B cell (primary cell): ENCODE measurements at regions not wholly inside any gene's neighbourhood (a gene's known extent, or its start where the extent isn't known, plus 50 kb on each side); places are given as distances from the start of the nearest gene placed in this dataset.
A peak's percentile ranks its signal among the peaks of the same experiment; 100 is the strongest.

ENCODE experiments used
- ATAC-seq: fragments of 200-7000 bp; cut with Tn5 transposase; one replicate; pipeline ENCODE4 v1.10.0; 2021; ENCODE audit warnings: low read depth, mild to moderate bottlenecking, moderate number of reproducible peaks, moderate library complexity
- CTCF ChIA-PET: fragments of 350-600 bp; sonication (Branson Sonifier 250); formaldehyde crosslinking; loops from one replicate; lab custom pipeline; 2021; ENCODE audit warnings: antibody characterized with exemption, inconsistent platforms; lab: Charles Lee
- POLR2A ChIA-PET: fragments of 350-600 bp; sonication (Branson Sonifier 250); formaldehyde crosslinking; loops from one replicate; lab custom pipeline; 2021; ENCODE audit warnings: antibody characterized with exemption; lab: Charles Lee
- DNase-seq: peaks from one replicate; pipeline ENCODE4 v3.0.0; 2013
- H2AFZ ChIP-seq: 2 replicates; pipeline ENCODE4 v1.6.1; 2012; ENCODE audit warnings: mild to moderate bottlenecking, low read depth, low read length; ENCODE audit not compliant: insufficient read depth, poor library complexity, severe bottlenecking
- H3K27ac ChIP-seq, 2 donors: 1 replicate in 1 of 2; 2 replicates in 1 of 2; pipeline ENCODE4 v1.5.1; 2012 to 2013; ENCODE audit warnings: low read length in 2 of 2, mild to moderate bottlenecking in 2 of 2, moderate library complexity in 1 of 2
- H3K27me3 ChIP-seq, 4 experiments: fragments of 200-600 bp in 1 of 4; sonication (generic) in 1 of 4; replicated peaks in 1 of 4; 1 replicate in 2 of 4; 2 replicates in 2 of 4; pipeline versions ENCODE4 v1.6.1 to v1.7.0; 2013 to 2016; ENCODE audit warnings: low read length in 3 of 4, mild to moderate bottlenecking in 2 of 4, mixed read lengths in 1 of 4, moderate library complexity in 1 of 4; ENCODE audit not compliant: insufficient read depth in 4 of 4, control insufficient read depth in 3 of 4; ENCODE audit errors: control extremely low read depth in 1 of 4
- H3K36me3 ChIP-seq, 2 experiments: replicated peaks in 1 of 2; 1 replicate in 1 of 2; 2 replicates in 1 of 2; pipeline versions ENCODE4 v1.6.1 to v1.7.1; 2013; ENCODE audit warnings: low read length in 1 of 2; ENCODE audit not compliant: insufficient read depth in 2 of 2, control insufficient read depth in 1 of 2; ENCODE audit errors: control extremely low read depth in 1 of 2, extremely low read depth in 1 of 2
- H3K4me1 ChIP-seq, 2 donors: fragments of 200-600 bp in 1 of 2; sonication (generic) in 1 of 2; 1 replicate in 1 of 2; 2 replicates in 1 of 2; pipeline versions ENCODE4 v1.5.1 to v1.6.1; 2013 to 2017; ENCODE audit warnings: low read length in 2 of 2; ENCODE audit not compliant: control insufficient read depth in 2 of 2, insufficient read depth in 2 of 2
- H3K4me2 ChIP-seq: replicated peaks from 2 replicates; pipeline ENCODE3; 2012; ENCODE audit warnings: mild to moderate bottlenecking, low read depth, low read length; ENCODE audit not compliant: poor library complexity, severe bottlenecking
- H3K4me3 ChIP-seq, 5 experiments: fragments of 200-600 bp in 1 of 5; sonication (generic) in 1 of 5; 1 replicate in 3 of 5; 2 replicates in 2 of 5; pipeline versions ENCODE4 v1.5.1 to v1.7.0; 2011 to 2016; ENCODE audit warnings: low read length in 4 of 5, mild to moderate bottlenecking in 4 of 5, low read depth in 2 of 5, control low read depth in 1 of 5, moderate library complexity in 1 of 5; ENCODE audit not compliant: insufficient read depth in 1 of 5; ENCODE audit errors: control extremely low read depth in 1 of 5, extremely low read depth in 1 of 5
- H3K79me2 ChIP-seq: fragments of 200-600 bp; sonication (generic); one replicate; pipeline ENCODE4 v1.6.0; 2016; ENCODE audit warnings: low read length; ENCODE audit not compliant: control insufficient read depth, insufficient read depth
- H3K9ac ChIP-seq: fragments of 200-600 bp; sonication (generic); 2 replicates; pipeline ENCODE4 v1.6.1; 2017; ENCODE audit warnings: mild to moderate bottlenecking, low read length, moderate library complexity
- H3K9me3 ChIP-seq, 3 donors: one replicate each; pipeline versions ENCODE4 v1.6.1 to v1.7.1; 2013; ENCODE audit warnings: low read length in 2 of 3; ENCODE audit not compliant: control insufficient read depth in 2 of 3, insufficient read depth in 1 of 3; ENCODE audit errors: control extremely low read depth in 1 of 3
- H4K20me1 ChIP-seq: 2 replicates; pipeline ENCODE4 v1.6.0; 2012; ENCODE audit warnings: mild to moderate bottlenecking, low read length; ENCODE audit not compliant: insufficient read depth, control insufficient read depth, poor library complexity, severe bottlenecking
- H3K27ac Mint-ChIP-seq: one replicate; pipeline ENCODE4 v1.8.0; 2021; ENCODE audit warnings: mixed read lengths
- H3K27me3 Mint-ChIP-seq: one replicate; pipeline ENCODE4 v1.8.0; 2021; ENCODE audit warnings: mixed read lengths
- H3K4me1 Mint-ChIP-seq: one replicate; pipeline ENCODE4 v1.8.0; 2021; ENCODE audit warnings: mixed read lengths
- H3K4me3 Mint-ChIP-seq: one replicate; pipeline ENCODE4 v1.8.0; 2021; ENCODE audit warnings: mixed read lengths
- H3K9me3 Mint-ChIP-seq: one replicate; pipeline ENCODE4 v1.8.0; 2022; ENCODE audit warnings: mixed read lengths; ENCODE audit not compliant: insufficient read depth
- CTCF ChIP-seq: fragments of 200-600 bp; IDR thresholded peaks from one replicate; pipeline ENCODE4 v1.8.0; 2022; ENCODE audit warnings: antibody characterized with exemption, mild to moderate bottlenecking
- EZH2 ChIP-seq: IDR thresholded peaks from 2 replicates; pipeline ENCODE4 v1.6.1; 2012; ENCODE audit warnings: borderline replicate concordance, low read depth, mild to moderate bottlenecking, moderate library complexity, low read length; ENCODE audit not compliant: insufficient read depth, poor library complexity, severe bottlenecking
- WGBS: methylation state at CpG from one replicate; pipeline ENCODE4 v1.1.5; 2013; ENCODE audit warnings: missing lambda C conversion rate; ENCODE audit not compliant: insufficient coverage; 5-methylcytosine and 5-hydroxymethylcytosine counted together
- intact Hi-C: fragments of 100-400 bp; cut with micrococcal nuclease; formaldehyde crosslinking; loops from one replicate; pipeline ENCODE4 v1.10.0; 2022

DNA sequence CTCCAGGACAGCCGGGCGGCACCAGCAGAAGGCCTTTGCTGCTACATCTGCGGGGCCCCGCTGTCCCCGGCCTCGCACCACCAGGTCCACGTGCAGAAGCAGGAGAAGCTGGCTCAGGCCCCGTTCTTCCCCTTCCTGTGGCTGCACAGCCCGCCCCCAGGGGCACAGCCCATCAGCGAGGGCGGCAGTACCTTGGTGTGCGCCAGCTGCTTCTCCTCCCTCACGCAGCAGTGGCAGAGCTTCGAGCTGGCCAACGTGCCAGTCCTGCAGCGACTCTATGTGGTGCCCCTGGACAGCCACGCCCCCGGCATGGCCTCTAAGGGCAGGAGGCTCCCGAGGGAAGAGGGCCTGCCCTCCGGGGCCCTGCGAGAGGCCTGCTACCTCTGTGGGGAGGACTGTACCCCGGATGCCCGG lies 58.3 kb upstream of the CIBAR2 start:
- Histone ChIP-seq H2AFZ (no peak overlapping the region), H3K79me2 (no peaks in the 10 kb centered on the region), H3K36me3 (no peaks in the 10 kb centered on the region), H3K9me3 (peaks cover 0 to 6% (median 0%) of the 10 kb centered on the region in 3 donors), H3K4me2 (no peak overlapping the region), H3K27me3 (peaks cover 0 to 41% (median 5%) of the 10 kb centered on the region in 4 experiments), H4K20me1 (no peaks in the 10 kb centered on the region), H3K9ac (no peak overlapping the region), H3K4me3 (no peak overlapping the region), H3K27ac (no peak overlapping the region), H3K4me1 (no peaks in the 10 kb centered on the region)
- ChIA-PET POLR2A (no interaction called here), CTCF (no interaction called here)
- Mint-ChIP-seq H3K4me3 (peak overlapping the region; percentile 49), H3K27me3 (peaks cover 56% of the 10 kb centered on the region), H3K9me3 (no peaks in the 10 kb centered on the region), H3K27ac (no peak overlapping the region), H3K4me1 (peaks cover 6% of the 10 kb centered on the region)
- intact Hi-C loops = no loop called here
- ATAC-seq (no peak), DNase-seq (no peak)
- no peak for TF ChIP-seq EZH2
- 82% methylated on average over 21 of the region's 23 CpGs for WGBS

DNA sequence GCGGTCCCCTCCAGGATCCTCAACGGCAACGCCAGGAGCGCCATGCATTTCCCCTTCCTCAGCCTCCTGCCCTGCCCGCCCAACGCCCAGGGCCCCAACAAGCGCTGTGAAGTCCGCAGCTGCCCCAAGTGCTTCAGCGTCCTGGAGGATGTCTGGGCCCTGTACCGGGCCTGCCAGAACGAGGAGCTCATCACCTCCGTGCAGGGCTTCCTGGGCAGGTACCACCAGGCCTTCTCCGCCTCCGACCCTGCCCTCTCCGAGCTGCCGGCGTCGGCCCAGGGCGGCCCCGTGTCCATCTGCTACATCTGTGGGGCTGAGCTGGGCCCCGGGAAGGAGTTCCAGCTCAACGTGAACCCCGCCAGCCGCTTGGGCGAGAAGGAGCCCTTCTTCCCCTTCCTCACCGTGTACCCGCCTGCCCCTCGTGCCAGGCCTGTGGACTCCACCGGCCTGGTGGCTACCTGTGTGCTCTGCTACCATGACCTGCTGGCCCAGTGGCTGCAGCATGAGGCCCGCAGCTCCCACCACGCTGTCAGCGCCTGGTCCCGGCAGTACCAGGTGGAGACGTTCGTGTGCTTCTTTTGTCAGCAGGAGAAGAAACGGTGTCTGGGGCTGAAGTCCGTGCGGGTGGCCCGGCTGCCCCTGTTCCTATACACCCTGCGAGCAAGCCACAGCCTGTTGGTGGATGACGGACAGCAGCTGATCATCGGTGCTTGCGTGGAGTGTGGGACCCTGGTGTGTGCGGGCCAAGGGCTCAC lies 58.9 kb upstream of the CIBAR2 start:
- H3K36me3 ChIP-seq = no peaks in the 10 kb centered on the region
- H3K4me3 ChIP-seq = no peak overlapping the region
- TF ChIP-seq CTCF (no peak), EZH2 (no peak)
- peaks cover 0 to 41% (median 5%) of the 10 kb centered on the region in 4 experiments for H3K27me3 ChIP-seq
- H3K27ac ChIP-seq = no peak overlapping the region
- H3K27ac Mint-ChIP-seq = no peak overlapping the region
- no peaks in the 10 kb centered on the region for H3K4me1 ChIP-seq
- ChIA-PET CTCF (no interaction called here), POLR2A (no interaction called here)
- H4K20me1 ChIP-seq = no peaks in the 10 kb centered on the region
- intact Hi-C loops = no loop called here
- H3K9ac ChIP-seq = no peak overlapping the region
- peaks cover 6% of the 10 kb centered on the region for H3K4me1 Mint-ChIP-seq
- H2AFZ ChIP-seq = no peak overlapping the region
- no peaks in the 10 kb centered on the region for H3K79me2 ChIP-seq
- H3K9me3 ChIP-seq = peaks cover 0 to 6% (median 0%) of the 10 kb centered on the region in 3 donors
- H3K4me2 ChIP-seq = no peak overlapping the region
- H3K27me3 Mint-ChIP-seq = peaks cover 60% of the 10 kb centered on the region
- peak overlapping the region; percentile 49 for H3K4me3 Mint-ChIP-seq
- DNase-seq (no peak), ATAC-seq (no peak)
- WGBS = 96% methylated on average over 44 of the region's 44 CpGs
- no peaks in the 10 kb centered on the region for H3K9me3 Mint-ChIP-seq
